ENCODE measurements at regions not wholly inside any gene's neighbourhood (a gene's known extent, or its start where the extent isn't known, plus 50 kb on each side); places are given as distances from the start of the nearest gene placed in this dataset.
"Not testable (repeated sequence)": the region's sequence is repeated elsewhere in the genome, so short reads cannot be mapped to it uniquely, and the experiment has no call there.

DNA sequence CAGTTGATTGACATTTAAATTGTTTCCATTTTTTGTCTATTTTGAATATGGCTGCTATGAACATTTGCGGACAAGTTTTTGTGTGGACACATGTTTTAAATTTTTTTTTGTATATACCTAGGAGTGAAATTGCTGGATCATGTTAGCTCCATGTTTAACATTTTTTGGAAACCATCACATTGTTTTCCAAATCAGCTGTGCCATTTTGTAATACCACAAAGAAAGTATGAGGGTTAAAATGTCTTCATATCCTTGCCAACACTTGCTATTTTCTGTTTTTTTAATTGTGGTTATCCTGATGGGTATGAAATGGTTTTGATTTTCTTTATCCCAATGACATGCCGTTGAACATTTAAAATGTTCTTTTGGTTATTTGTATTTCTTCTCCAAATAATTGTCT lies 52.1 kb downstream of the CARTPT start:
- no peak for DNase-seq

- DNase-seq, result no peak
Observed at GRCh38 chr5:71778678-71779276, 59.7 kb downstream of the CARTPT start.

GRCh38 chr5:71780597-71780996 lies 61.5 kb downstream of the CARTPT start:
- DNase-seq, result no peak

DNA sequence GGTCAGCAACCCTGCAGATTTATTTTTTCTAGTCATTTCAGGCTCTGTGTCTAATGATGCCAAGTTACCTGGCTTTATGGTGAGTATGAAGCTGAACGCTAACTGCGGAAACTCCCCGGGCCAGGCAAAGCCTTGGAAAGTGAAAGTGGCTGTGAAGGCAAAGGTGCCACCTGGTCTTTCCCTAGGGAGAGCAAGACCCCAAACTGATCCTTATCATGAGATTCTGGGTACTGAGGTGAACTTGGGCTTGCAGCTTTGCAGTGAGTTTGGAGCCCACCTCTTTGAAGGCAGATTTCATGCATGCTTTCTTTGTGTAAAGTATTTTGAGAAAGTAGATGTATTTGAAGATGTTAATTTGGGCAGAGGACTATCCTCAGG lies 63.3 kb downstream of the CARTPT start:
- DNase-seq, result peak; percentile 2

DNA sequence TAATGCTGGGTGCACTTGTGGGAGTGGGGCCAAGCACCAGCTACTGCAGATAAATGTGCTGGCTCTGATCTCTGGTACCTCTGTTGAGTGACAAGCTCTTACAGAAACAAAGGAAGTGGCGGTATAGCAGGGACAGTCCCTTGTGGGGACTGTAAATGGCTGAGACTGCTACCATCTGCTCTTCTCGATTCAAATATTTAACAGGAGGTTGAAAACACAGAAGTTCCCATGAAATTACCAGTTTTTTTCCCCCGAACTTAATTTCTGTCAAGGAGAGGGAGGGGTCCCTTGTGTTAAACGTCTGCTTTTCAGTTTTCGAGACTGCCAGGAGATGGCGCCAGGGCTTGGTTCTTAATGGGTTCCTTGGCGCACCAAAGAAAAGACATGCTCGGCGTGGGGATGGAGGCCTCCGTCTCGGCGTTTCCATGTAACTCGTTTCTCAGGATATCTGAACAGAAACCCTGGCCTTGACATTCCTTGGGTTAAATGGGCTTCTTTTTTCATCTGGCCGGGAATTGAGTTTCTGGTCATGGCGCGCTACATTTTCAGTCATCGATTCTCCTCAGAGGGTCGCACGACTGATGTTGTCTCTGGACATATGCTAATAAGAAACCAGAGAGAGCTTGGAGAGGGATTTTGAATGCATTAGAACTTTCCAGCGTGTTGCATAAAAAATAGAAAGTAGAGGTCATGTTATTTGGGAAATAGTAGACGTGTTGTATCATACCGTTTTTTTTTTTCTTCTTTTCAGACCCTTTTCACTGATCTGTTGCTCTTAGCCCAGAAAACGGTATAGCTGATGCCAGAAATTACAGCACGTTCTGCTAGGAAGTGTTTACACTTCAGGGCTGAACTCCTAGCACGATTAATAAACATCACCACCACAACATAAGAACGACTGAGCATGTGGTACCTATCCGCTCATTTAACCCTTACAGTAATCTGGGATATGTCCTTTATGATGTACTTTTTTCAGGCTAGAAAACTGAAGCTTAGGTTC lies 64.0 kb downstream of the CARTPT start:
- DNase-seq, result peak; percentile 86

DNA sequence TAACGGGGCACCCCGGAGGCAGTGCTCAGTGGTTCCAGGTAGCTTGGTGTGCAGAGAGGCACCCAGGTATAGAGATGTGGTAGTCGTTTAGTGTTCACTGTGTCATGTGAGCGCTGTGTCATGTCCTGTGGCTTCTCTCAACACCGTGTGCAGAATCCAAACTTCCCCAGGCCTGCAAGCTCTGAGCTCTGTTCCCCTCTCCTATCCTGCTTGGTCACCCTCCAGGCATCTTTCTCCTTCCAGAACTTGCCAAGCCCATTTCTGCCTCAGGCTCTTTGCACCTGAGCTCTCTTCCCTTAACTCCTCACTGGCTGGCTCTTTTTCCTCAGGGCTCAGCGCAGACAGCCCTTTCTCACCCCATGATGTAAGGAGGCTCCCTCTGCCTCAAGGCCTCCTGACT lies 64.8 kb downstream of the CARTPT start:
- no peak for DNase-seq

GRCh38 chr5:71786337-71787055 lies 67.4 kb downstream of the CARTPT start:
- DNase-seq, result no peak

GRCh38 chr5:71788794-71789193 lies 69.7 kb downstream of the CARTPT start:
- no peak for DNase-seq

- DNase-seq, result no peak
Observed at GRCh38 chr5:71789746-71790145, 70.7 kb downstream of the CARTPT start.

DNA sequence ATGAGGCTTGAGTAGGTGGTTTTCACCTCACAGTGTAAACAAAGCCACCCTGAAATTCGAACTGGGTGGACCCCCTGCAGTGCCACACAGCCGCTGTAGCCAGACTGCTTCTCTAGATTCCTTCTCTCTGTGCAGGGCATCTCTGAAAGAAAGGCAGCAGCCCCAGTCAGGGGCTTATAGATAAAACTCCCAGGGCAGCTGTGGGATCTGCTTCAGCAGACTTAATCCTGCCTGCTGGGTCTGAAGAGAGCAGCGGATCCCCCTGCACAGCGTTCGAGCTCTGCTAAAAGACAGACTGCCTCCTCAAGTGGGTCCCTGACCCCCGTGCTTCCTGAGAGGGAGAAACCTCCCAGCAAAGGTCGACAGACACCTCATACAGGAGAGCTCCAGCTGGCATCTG lies 71.4 kb downstream of the CARTPT start:
- no peak for DNase-seq

DNA sequence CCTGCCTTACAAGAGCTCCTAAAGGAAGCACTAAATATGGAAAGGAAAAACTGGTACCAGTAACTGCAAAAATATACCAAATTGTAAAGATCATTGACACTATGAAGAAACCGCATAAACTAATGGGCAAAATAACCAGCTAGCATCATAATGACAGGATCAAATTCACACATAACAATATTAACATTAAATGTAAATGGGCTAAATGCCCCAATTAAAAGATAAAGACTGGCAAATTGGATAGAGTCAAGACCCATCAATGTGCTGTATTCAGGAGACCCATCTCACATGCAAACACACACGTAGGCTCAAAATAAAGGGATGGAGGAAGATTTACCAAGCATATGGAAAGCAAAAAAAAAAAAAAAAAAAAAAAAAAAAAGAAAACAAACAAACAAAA lies 73.0 kb downstream of the CARTPT start:
- not testable (repeated sequence) for DNase-seq

DNA sequence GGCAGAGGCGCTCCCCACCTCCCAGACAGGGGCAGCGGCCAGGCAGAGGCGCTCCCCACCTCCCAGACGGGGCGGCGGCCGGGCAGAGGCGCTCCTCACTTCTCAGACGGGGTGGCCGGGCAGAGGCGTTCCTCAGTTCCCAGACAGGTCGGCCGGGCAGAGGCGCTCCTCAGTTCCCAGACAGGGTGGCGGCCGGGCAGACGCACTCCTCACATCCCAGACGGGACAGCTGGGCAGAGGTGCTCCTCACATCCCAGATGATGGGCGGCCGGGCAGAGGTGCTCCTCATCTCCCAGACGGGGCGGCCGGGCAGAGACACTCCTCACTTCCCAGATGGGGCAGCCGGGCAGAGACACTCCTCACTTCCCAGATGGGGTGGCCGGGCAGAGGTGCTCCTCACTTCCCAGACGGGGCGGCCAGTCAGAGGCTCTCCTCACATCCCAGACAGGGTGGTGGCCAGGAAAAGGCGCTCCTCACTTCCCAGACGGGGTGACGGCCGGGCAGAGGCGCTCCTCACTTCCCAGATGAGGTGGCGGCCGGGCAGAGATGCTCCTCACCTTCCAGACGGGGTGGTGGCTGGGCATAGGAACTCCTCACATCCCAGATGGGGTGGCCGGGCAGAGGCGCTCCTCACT lies 75.1 kb downstream of the CARTPT start:
- DNase-seq, result no peak

- DNase-seq, result no peak
Observed at GRCh38 chr5:71802673-71803072, 83.6 kb downstream of the CARTPT start.

DNA sequence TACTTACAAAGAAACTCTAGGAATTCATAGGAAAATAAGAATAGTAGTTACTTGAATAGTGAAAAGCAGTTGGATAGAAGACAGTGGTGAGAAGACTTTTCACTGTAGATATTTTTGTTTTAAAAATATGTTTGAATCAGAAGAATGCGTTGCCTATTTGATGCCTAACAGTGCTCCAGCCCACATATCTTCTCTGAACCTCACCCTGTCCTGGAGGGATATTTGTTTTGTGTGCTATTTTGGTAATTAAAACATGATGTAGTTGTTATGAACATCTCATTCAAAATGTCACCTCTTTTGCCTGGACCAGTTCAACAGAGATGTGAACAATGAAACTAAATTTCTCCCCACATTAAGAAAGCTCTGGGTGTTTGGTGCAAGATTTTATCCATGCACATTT lies 87.6 kb downstream of the CARTPT start:
- DNase-seq, result no peak

DNA sequence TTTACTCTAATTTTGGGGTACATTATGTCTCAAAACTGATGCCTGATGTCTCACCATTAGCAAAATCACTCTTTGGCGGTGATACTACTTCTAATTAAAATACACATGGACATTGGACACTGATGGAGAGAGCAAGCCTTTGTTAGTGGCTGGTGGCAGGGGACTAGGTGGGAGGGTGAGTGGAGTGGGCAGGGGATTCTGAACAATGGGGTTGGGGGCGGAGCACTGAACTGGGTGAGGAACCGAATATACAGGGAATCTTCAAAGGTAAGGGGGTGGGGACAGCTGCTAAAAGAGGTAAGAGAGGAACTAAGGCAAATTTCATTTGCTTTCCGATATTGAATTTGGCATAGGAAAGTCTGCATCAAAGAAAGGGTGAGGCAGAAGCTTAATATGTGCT lies 88.8 kb downstream of the CARTPT start:
- no peak for DNase-seq

- DNase-seq, result no peak
Observed at GRCh38 chr5:71809446-71809845, 90.4 kb downstream of the CARTPT start.

DNA sequence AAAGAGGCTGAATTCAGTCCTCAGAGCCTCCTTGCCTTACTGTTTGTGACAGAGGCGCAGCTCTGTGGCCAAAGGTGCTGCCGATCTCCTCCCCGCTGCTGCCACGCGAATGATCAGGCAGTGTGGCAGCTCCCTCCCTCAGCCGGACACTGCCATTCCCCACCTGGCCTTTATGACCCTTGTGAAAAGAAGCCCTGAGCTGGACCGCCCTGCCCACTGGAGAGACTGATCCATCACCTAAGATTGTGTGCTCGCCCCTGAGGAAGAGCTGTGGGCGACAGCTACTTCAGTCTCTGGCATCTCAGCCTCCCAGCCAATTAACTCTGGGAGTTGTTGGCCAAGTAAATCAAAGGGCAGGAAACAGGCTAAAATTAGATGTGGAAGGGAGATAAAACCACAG lies 90.9 kb downstream of the CARTPT start:
- DNase-seq, result no peak

GRCh38 chr5:71810471-71811195 lies 91.6 kb downstream of the CARTPT start:
- no peak for DNase-seq

DNA sequence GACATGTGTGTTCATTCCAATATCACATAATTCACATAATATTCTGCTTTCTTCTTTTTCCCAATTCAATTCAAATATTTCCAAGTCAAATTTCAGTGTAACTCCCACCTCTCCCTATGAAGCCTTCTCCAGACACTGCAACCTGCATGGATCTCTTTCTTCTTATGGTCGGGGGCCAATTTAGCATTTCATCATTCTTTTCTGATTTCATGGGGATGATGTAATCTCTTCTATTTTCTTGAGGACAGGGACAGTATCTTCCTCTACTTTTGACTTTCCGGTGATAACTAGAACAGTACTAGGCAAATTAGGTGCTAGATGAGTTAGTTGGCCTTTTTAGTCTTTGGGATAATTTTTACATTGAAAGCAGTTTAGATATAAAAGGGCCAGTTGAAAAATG lies 92.7 kb downstream of the CARTPT start:
- no peak for DNase-seq

- no peak for DNase-seq
Observed at GRCh38 chr5:71816307-71816706, 97.2 kb downstream of the CARTPT start.

- DNase-seq, result no peak
Observed at GRCh38 chr5:71817891-71818290, 98.8 kb downstream of the CARTPT start.

DNA sequence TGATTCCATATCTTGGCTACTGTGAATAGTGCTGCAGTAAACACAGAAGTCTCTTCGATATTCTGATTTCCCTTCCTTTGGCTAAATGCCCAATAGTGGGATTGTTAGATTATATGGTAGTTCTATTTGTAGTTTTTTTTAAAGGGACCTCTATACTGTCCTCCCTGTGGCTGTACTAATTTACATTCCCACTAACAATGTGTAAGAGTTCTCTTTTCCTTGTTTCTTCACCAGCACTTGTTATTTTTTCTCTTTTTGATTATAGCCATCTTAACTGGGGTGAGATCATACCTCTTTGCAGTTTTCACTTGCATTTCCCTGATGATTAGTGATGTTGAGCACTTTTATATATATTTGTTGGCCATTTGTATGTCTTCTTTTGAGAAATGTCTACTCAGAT lies 102.0 kb downstream of the CARTPT start:
- DNase-seq, result no peak

All from hindlimb muscle (tissue), 1 donor.